ENCODE measurements at regions not wholly inside any gene's neighbourhood (a gene's known extent, or its start where the extent isn't known, plus 50 kb on each side); places are given as distances from the start of the nearest gene placed in this dataset.
"Not testable (repeated sequence)": the region's sequence is repeated elsewhere in the genome, so short reads cannot be mapped to it uniquely, and the experiment has no call there.

DNA sequence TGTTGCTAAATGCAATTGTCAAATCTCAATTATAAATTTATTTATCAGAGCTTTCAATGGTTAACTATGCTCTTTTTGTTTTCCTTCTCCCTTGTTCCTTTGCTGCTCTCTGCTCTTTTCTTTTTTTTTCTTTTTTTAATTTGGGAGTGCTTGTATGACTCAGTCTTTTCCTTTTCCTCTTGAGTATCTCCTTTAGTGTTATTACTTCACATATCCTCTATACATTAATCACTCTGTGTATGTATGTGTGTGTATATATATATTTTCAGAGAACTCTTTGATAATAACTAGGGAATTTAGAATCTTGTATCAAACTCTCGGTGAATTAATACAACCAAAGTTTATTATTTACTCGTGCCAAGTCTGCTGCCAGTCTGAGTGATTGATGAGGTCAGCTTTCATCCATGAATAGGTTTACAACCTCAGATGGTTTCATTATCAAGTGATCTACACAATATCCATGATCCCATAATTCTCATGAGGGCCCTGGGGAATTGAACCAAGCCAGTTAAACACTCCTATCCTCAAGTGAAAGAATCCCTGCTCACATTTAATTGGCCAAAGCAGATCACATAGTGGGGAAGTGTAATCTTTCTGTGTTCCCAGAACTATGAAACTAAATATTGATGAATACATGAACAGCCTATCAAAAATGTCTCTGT lies 743.4 kb upstream of the CNTN5 start:
- no peak for DNase-seq

DNA sequence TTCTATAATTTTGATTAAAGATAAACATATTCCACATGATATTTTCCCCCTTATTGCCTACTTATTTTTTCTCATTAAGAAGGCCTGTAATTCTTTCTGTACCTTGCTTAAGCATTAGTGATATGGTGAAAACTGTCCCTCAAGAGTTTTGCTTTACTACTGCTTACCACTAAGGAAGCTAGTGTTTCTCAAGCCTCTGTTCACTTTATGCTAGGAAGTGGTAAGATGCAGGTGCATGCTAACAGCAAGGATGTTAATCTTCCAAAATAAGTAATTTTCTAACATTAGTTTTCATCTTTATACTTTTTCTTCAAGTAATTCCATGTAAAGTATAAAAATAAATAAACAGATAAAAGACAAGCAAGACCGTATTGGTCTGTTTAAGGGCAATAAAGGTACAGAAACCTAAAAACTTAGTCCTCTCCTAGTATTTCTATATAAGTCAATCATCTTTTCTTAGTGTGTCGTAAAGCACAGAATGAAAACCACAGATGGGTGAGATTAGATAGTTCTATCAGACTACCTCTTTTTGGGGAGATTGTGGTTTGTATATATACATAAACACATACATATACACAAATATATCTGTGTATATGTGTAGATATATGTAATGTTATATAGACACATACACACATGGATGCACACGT lies 731.0 kb upstream of the CNTN5 start:
- DNase-seq: no peak

GRCh38 chr11:98296091-98296880 lies 724.5 kb upstream of the CNTN5 start:
- no peak for DNase-seq

DNA sequence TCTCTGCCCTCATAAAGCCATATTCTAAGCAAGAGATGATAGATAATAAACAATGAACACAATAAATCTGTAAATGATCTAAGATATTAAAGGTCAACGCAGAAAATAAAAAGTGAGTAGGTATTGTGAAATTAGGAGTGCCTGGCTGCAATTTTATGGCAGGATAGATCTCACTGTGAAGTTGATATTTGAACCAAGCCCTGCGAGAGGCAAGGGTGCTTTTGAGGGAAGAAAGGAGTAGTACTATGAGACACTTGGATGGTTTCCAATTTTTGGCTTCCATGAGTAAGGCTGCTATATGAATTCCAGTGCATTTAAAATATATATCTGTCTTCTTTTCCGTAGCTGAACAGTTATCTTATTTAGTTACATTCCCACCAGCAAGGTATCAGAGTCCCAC lies 720.0 kb upstream of the CNTN5 start:
- DNase-seq: no peak

GRCh38 chr11:98307827-98308491 lies 712.8 kb upstream of the CNTN5 start:
- DNase-seq: no peak

DNA sequence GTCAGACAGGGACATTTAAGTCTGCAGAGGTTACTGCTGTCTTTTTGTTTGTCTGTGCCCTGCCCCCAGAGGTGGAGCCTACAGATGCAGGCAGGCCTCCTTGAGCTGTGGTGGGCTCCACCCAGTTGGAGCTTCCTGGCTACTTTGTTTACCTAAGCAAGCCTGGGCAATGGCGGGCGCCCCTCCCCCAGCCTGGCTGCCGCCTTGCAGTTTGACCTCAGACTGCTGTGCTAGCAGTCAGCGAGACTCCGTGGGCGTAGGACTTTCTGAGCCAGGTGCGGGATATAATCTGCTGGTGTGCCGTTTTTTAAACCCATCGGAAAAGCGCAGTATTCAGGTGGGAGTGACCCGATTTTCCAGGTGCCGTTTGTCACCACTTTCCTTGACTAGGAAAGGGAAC lies 690.4 kb upstream of the CNTN5 start:
- not testable (repeated sequence) for DNase-seq

GRCh38 chr11:98358551-98358950 lies 662.2 kb upstream of the CNTN5 start:
- DNase-seq: no peak

DNA sequence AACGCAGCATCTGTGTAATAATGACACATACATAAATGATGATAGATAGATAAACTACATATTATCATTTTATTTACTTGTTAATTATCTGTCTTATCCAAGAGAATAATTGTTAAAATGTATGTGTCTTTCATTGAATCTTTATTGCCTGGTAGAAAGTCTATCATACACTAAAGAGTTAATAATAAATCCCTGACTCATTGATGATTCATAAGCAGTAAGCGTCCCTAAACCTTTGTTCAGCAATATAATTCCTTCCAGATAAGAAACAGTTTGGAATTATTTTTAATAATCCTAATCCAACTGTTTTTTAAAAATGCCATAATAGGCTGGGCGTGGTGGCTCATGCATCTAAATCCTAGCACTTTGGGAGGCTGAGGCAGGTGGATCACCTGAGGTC lies 655.6 kb upstream of the CNTN5 start:
- DNase-seq: no peak

DNA sequence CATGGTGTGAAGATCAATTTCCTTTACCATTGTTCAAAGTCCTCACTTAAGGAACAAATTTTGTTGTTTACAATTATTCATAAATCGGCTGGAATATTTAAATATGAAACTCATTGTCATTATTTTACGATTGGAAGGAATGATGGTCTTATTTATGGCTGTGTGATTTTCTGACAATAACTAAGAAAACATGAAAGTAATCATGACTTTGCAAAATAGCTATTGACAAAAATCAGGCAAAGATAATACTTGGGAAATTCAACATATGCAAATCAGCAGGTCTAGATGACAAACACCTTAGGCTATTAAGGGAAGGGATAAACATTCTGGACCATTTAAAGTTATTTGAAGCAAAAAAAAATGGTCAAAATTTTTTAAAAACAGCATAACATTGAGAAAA lies 654.8 kb upstream of the CNTN5 start:
- no peak for DNase-seq

- no peak for DNase-seq
Observed at GRCh38 chr11:98390391-98390790, 630.4 kb upstream of the CNTN5 start.

DNA sequence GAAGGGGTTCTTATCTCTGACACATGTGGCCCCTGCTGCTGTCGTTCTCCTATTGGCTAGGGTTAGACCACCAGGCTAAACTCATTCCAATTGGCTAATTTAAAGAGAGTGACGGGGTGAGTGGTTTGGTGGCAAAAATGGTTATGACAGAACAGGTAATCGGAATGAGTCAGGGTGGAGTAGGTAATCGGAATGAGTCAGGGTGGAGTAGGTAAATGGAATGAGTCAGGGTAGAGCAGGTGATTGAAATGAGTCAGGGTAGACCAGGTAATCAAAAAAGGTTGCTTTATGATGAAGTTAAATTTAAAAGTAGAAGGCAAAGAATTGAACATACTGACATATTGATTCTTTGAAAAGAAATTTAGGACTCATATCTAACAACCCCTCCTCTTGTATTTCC lies 626.2 kb upstream of the CNTN5 start:
- not testable (repeated sequence) for DNase-seq

GRCh38 chr11:98398508-98398907 lies 622.2 kb upstream of the CNTN5 start:
- DNase-seq: no peak

- DNase-seq: no peak
Observed at GRCh38 chr11:98409069-98409468, 611.7 kb upstream of the CNTN5 start.

- DNase-seq: no peak
Observed at GRCh38 chr11:98411777-98412176, 609.0 kb upstream of the CNTN5 start.

DNA sequence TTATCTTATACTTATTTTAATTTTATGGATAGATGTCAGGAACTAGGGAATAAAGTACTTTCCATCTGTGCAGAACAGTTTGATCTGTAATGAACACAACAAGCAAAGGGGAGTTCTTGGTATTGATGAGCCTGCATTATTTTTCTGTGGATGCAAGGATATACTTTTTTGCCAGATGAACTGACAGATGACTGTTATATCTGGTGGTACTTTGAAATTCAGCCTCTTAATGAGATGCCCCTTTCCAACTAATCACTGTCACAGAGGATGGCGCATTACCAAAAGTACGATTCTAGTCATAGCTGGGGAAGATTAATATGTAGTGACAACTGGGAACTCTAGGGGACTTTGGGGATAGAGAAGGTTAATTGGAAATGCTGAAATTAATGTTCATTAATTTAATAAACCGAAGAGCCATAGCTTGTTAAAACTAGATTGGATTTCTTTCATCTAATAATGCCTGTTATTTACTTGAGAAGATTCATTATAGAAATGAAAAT lies 603.4 kb upstream of the CNTN5 start:
- no peak for DNase-seq

- DNase-seq: no peak
Observed at GRCh38 chr11:98423933-98424332, 596.8 kb upstream of the CNTN5 start.

- DNase-seq: not testable (repeated sequence)
Observed at GRCh38 chr11:98424773-98425172, 596.0 kb upstream of the CNTN5 start.

DNA sequence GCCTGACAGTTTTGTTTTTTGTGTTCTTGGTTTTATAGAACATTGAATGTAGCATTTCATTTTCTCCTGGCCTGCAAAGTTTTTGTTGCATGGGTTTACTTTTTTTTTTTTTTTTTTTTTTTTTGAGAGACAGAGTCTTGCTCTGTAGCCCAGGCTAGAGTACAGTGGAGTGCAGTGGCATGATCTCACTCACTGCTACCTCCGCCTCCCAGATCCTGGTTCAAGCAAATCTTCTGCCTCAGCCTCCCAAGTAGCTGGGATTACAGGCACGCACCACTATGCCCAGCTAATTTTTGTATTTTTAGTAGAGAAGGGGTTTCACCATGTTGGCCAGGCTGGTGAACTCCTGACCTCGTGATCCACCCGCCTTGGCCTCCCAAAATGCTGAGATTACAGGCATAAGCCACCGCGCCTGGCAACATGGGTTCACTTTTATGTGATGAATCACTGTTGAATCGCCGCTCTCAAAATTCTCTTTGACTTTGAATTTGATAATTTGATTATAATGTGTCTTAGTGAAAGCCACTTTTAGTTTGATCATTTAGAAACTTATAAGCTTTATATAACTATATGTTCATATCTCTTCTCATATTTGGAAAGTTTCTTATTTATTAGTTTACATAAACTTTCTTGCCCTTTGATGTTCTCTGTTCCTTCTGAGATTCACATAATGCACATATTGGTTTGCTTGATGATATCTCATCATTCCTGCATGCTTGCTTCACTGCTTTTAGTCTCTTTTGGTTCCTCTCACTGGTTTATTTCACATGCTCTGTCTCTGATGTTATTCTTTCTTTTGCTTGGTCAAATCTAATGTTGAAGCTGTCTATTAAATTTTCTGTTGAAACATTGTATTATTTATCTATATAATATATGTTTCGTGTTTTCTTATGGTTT lies 589.0 kb upstream of the CNTN5 start:
- DNase-seq: no peak

DNA sequence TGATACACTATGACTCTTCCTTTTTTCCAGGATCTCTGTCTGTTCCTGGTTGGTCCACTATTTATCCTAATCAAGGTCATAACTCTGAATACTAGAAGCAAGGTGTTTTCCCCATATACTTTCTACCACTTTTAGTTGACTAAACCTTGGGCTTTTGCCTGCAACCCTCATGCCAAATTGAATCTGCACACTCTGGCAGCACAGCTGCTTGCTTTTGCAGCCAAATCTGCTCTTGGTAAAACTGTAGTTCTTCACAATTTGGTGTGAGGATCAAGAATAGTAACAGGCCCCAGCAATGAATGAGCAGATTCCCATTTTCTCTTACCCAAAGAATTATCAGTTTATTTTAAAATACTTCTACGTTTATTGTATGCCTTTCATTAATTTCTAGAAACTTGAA lies 586.5 kb upstream of the CNTN5 start:
- DNase-seq: no peak

DNA sequence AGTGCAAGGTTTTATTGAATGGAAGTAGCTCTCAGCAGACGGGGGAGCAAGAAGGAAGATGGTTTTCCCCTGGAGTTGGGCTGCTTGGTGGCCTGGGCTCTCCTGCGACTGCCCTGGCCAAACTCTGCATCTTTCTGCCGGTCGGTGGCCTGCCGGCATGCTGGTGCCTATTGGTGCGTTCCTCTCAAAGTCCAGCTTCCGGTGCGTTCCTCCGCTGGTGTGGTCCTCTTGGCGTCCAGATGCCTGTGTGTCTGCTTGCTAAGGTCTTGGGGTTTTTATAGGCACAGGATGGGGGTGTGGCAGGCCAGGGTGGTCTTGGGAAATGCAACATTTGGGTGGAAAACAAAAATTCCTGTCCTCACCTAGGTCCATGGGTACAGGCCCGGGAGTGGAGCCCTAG lies 567.4 kb upstream of the CNTN5 start:
- DNase-seq: no peak

- DNase-seq: no peak
Observed at GRCh38 chr11:98455500-98456307, 565.0 kb upstream of the CNTN5 start.
